ELR (cell line): ENCODE measurements at regions not wholly inside any gene's neighbourhood (a gene's known extent, or its start where the extent isn't known, plus 50 kb on each side); places are given as distances from the start of the nearest gene placed in this dataset.
"Not testable (repeated sequence)": the region's sequence is repeated elsewhere in the genome, so short reads cannot be mapped to it uniquely, and the experiment has no call there.

Experiments used
- DNase-seq: peaks from one replicate; pipeline ENCODE4 v3.0.0-alpha.2; 2015; ENCODE audit warnings: low read depth

DNA sequence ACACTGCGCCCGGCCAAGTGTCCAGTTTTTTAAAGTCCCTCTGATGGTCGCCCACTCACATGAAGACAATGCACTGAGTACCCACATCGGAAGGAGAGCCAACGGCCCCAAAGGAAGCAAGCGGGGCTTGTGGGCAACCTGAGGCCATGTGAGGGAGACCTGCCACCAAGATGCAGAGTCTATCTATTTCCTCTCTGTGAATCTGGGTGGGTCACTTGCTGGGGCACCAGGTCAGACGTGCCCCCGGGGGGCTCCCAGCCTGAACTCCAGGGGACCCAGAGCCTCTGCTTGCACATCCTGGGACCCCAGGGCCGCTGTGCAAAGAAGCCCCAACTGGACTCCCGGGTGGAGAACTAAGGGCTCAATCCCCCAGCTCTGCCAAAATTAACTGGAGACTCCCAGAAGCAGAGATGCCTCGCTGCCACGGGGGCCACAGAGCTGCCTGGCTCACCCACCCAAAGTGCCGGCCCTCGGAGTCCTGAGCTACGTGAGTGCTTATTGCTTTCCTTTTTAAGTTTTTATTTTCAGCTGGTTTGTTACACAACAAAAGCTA lies 106.4 kb downstream of the BRD1 start:
- no peak for DNase-seq

DNA sequence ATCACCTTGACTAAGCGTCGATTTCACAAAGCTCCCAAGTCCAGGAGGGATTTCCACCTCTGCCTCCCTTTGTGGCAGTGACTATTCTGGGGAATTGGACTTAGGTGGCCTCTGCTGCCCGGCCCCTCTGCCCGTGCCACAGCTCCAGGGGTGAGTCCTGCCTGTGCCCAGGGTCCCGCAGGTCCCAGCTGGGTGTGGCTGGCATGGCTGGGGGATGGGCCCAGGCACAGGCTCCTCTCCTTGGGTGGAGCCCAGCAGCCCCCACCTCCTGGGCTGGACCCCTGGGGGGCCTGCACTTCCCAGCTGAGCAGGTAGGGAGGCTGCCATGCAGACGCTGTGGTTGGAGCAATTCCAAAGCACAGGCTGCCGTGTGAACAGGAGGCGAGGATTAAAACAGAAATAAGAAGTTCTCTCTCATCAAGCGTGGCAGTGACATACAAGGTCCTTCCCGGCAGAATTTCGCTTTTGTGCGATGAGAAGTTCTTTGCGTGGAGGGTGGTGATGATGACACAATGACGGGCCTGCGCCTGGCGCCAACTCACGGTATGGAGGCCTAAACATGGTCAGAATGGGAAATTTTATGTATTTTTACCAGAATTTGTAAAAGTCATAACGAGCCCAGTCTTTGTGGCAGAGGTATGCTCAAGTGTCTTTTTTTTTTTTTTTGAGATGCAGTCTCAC lies 107.3 kb downstream of the BRD1 start:
- no peak for DNase-seq

DNA sequence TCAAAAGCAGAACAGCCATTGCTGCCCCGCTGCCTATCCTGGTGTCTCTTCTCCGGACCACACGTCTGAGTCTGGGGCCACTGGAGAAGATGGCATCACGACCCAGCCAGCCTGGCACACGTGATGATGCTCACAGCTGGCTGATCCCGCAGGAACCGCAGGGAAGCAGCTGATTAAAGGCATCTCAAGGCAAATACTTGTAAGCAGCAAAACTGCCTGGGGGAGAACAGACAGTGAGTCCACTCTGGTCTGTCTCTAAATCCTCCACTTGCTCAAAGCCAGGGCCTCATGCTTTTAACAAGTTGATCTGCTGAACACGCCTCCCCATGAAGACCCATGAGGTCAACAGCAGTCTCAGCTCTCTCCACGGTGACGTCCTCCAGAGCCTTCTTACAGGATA lies 108.6 kb downstream of the BRD1 start:
- no peak for DNase-seq

DNA sequence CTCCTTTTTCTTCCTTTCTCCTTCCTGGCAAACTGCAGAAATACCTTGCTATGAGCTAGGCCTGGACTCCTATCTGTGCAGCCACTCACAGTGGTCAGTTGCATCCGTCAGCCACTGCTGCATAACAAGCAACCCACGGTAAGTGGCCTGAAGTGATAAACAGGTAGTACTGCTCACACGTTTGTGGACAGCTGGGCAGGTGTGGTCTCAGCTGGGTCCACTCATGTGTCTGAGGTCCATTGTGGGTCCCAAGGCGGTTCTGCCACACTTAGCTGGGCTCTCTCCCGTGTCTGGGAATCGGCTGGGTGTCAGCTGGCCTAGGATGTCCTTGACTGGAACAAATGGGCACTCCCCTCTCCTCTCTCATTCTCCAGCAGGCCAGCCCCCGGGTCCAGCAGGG lies 109.3 kb downstream of the BRD1 start:
- DNase-seq, result no peak

DNA sequence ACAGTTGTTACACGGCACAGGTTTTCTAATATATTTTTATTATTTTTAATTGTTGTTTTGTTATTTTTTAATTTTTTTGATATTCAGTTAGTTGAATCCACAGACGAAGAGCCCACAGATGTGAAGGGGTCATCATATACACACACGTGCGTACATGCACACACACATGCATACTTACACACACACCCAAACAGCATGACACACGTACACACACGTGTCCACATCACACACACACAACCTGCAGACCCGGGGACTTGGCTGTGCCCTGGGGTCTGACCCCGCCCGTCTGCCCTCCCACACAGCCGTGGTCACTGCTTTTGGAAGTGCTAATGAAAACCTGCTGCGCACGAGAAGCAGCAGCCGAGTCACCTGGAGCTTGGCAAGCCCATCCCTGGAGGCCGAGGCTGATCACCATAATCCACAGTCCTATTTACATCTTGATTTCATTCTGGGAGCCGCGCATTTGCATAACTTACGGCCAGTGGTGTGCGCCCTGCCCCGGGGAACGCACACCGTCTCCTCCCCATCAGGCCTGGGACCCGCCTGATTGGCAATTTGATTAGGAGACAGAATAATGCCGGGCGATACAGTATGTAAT lies 110.3 kb downstream of the BRD1 start:
- DNase-seq, result no peak

DNA sequence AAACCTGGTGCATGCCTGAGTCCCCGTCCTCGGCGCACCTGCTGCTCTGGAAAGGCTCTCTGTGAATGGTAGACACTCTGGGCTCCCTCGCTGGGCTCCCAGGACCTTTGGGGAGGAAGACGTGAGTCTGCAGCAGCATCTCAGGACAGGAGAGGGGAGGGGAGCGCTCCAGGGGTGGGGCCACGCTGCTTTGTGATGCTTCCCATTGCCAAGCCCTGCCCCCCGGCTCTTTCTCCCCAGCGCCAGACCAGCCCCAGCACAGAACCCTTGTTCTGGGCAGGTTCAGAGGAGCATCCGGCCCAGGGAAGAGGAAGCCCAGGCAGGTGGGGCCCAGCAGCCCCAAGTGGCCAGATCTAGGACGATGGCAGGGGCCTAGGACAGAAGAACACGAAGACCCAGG lies 111.2 kb downstream of the BRD1 start:
- no peak for DNase-seq

DNA sequence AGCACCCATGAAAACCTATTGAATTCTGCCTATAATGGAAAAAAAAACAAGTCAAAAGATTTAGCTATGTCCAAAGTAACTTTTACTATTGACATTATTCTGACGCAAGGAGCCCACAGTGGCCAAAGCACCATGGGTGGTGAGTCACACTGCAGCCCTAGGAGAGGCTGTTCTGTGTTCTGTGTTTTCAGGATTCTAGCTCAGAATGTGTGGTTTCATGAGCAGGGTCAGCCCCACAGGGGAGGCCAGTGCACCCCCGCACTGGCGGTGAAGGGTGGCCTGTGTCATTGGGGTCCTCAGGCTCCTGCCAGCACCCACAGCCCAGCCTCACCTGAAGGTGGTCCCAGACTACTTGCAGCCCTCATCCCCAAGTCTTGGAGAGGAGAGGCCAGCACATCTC lies 112.2 kb downstream of the BRD1 start:
- DNase-seq, result no peak

DNA sequence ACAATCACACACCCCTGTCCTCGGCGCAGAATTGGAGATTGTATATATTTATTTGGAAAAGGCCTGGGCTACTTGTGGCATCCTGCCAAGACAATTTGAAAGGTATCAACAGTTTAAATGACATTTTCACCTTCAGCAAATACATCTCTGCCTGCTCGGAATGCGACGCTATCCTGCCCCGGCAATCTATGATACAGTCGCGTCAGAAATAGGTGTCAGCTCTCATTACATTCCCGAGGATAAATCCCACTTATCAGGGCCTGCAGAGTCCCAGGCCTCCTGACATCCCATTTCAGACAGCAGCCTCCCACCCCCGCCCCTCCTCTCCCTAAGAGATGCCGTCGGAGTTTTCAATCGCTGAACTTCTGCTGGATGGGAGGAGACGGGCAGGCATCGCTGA lies 114.7 kb downstream of the BRD1 start:
- no peak for DNase-seq

DNA sequence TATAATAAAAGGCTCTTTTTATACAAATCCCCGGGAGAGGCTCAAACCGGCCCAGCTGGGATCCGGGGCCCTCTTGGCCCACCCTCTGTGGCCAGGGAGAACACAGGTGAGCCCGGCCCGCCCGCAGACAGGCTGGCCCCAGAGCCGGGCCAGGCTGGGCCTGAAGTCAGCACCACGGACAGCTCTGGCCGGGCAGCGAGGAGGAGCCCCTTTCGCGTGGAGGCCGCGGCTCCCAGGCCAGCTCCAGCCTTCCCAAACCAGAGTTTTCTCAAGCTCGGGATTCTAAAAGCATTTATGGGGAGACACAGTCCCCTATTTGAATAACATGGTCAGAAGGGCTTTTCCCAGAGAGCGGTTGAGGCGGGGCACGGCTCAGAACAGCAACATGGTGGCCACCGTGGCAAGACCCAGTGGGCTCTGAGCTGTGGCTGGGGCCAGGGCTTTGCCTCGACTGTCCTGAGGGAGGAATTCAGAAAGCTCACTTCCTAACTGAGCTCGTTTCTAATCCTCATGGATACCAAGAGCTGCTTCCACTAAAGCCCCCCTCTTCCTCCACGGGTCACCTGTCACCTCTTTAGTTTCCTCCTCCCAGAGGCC lies 115.4 kb downstream of the BRD1 start:
- DNase-seq, result no peak

DNA sequence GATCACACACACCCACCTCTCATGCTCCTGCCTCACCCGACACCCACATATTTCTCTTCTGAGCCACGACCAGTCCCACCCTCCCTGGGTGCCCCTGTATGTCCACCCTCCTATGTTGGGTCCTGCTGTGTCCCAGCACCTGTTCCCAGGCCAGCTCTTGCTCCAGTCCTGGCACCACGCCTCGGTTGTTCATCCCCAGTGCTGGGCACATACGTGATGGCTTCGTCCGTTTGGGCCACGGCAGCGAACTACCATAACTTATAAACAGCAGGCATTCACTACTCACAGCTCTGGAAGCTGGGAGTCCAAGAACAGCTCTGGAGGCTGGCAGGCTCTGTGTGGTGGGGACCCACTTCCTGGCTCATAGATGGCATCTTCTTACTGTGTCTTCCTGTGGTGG lies 116.9 kb downstream of the BRD1 start:
- DNase-seq, result no peak

DNA sequence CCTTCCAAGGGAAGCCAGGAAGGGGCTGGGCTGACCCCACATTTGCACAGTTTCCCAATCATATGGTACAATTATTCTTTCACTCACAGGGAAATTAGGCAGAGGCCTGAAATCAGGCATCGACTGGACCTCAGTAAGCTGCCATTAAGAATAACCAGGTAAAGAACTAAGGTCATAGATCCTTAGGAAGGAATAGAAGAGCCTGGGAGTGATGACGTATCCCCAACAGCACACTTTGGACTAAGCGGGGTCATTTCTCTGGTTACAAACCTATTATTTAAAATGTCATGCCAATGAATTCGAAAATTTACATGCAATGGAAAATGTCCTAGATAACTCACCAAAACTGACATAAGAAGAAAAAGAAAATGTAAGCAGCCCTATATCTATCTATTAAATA lies 118.2 kb downstream of the BRD1 start:
- no peak for DNase-seq

DNA sequence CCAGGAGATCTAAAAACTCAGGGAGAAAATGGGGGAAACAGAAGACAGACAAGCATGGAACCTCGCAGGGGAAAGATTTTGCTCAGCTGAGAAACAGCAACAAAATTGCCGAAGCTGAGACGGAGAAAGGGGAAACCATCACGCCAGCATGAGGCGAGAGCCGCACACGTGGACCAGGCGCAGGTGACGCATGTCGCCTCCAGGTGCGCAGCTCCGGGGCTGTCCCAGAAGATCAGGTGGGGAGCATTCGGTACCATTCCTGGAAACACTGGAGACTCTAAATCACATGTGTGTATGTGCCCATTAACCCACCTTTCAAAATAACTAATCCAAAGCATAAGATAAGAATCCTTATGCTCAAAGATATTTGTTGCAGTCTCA lies 121.7 kb downstream of the BRD1 start:
- no peak for DNase-seq

DNA sequence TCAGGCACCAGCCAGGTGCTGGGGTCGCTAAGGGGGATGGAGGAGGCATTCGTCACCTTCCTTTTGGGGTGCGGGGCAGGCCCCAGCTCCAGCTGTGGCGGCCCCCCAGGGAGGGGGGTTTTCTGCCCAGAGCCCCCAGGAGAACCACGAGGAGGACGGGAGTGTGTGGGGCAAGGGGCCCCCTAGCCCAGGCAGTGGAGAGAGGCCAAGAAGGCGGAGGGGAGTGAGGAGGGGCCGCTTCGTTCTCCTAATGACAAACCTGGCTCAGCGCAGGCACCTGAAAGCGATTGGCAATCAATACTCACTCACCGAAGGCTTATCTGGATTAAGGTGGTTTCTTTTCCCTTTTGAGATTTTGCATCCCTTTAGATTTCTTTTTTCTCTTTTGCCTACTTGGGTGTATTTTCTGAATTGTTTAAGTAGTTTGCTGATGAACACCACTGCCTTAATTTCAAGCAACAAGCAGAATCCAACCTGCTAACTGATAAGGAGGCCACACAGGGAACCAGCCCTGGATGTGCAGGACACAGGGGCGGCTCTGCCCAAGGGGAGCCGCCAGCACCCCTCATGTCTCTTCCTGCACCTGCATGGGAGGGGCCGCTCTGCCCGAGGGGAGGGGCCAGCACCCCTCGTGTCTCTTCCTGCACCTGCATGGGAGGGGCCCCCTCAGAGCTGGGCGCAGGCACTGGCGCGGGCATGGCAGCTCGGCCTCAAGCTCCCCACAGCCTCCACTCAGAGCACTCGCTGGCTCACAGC lies 122.3 kb downstream of the BRD1 start:
- no peak for DNase-seq

DNA sequence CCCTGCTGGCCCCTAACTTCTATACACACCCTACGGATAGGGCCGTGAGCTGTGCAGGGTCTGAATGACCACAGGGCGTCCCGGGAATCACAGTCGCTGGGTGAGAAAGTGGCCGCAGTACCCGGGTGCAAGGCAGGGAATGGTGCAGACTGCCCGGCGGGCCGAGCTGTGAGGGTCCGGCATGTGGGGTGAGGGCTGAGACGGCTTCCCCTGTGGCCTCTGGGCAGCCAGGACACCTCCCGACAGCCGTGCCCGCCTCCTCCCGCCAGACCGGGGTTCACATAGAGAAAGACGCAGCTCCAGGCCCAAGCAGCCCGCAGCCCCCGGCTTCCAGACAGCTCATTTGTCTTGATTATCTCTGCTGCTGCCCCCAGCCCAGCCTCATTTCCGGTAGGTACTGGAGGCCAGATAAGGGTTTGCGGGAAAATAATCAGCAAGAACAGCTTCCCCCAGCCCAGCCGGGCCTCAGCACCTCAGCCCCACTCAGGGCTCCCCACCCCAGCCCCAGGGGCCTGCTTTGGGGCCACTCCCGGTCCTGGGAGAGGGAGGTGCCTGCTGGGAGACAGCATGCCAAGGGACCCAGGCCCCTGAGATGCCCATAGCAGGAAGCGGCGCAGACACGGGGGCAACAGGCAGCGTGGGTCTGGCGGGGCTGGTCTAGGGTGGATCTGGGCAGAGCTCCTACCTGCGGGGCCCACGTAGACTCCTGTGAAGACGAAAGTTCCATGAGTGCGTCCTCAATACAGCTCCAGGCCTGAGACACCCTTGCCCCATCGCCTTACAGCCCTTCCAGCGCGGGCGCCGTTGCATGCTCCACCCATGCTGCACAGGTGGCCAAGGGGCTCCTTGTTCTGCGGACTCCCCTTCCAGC lies 123.1 kb downstream of the BRD1 start:
- no peak for DNase-seq

DNA sequence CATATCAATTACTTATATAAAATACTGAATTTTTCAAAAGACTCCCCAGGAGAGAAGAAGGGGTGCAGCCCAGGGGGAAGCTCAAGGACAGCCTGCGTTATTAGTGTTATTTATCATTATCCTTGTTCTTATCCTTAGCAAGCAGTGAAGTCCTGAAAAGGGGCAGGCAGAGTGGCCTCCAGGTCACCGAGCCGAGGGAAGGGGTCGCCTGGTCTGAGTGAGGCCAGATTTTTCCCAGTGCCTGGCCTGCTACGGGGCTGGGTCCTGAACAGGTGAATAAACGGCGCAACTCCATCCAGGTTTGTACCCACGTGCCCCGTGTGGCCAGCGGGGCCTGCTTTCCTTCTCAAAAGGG lies 123.7 kb downstream of the BRD1 start:
- no peak for DNase-seq

DNA sequence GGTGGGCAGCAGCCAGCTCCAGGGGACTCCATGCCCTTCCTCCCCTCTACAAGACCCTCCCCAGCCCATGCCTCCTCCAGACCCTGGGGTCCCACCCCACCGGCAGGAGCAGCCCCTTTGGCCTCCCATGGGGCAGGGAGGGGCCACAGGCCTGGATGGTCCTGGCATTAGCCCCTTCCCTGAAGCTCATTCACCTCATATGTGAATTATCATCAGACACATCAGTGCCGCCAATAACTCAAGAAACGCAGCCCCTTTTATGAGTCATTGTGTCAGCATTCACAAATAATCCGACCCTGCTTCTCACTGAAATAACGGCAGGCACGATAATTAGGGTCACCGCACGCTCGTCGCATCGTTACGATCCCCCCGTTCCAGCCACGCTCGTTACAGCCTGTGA lies 124.2 kb downstream of the BRD1 start:
- DNase-seq, result no peak

DNA sequence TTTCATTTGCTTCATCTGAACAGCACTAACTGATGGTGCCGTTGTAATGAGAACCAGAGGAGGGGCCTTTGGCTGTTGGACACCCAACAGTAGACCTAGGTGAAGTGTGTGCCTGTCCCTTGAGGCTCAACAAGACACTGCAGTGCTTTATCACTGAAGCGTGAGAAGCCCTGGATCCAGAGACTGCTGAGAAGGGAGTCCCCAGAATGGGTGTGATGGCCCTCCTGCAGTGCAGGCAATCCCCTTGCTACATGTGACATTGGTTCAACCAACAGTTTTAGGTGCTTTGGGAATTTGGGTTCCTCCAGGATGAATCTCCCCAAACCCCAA lies 125.6 kb downstream of the BRD1 start:
- DNase-seq, result no peak

DNA sequence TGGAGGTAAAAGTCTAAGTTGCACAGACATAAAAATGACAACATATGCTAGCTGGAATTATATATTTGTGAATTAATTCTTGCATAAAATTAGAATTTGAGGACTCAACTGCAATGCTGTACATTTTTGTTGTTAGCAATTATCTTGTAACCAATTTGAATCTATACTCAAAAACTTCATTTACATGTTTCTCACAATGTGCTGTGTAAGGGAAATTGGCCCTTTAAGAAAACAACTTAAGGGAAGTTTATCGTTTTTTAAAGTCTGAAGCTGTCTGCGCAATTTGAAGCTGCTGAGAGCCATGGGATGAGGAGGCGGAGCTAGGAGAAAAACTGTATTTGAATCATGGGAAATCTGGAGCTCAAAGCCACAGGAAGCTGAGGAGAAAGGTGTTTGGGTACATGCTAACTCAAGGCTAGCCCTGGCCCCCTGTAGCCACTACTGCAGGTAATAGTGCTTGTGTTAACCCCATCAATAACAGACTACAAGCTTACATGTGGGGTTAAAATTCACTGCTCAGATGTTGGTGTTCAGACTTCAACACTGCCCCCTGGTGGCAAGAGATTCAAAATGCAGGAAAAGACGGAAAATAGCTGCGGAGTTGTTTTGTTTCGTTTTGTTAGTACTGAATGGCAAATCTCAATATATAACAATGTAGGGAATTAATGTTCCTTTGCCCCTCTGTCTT lies 126.1 kb downstream of the BRD1 start:
- no peak for DNase-seq

DNA sequence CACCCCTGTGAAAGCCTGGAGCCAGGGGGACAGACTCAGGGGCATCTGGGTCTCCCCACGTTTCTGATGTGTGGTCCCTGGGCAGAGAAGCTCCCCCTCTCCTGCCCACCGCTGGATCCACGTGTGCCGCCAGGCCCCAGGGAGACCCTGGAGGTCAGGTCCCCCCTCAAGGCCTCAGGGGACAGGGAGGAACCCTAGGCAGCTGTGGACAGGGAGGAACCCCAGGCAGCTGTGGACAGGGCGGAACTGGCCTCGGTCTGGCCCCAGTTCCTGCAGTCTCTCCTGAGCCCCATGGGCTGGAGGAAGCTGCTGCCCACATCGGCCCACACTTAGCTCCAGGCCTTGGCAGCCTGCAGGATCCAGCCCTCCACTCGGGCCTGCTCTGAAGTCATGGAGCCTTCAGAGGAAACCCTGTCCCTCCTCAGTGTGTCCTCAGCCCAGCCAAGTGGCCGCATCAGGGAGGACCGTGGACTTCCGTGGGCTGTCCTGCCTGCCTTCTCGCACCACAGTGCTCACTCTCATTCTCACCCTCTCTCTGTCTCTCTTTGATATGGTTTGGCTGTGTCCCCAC lies 127.7 kb downstream of the BRD1 start:
- no peak for DNase-seq

DNA sequence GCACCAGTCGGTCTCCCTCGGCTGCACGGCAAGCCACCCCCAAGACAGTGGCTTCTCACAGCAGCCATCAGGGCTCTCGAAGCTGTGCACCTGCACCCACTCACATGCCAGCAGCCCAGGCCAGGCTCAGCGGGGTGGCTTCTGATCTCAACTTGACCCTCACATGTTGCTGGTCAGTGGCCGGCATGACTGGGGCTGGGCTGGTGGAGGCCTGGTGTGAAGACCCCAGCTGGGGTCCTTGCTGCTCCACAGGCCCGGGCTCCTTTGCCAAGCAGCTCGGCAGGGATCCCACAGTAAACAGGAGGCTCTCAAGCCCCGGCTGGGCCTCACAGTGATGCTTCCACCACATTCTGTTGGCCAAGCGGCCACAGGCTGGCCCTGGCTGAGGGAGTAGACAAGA lies 128.2 kb downstream of the BRD1 start:
- no peak for DNase-seq

DNA sequence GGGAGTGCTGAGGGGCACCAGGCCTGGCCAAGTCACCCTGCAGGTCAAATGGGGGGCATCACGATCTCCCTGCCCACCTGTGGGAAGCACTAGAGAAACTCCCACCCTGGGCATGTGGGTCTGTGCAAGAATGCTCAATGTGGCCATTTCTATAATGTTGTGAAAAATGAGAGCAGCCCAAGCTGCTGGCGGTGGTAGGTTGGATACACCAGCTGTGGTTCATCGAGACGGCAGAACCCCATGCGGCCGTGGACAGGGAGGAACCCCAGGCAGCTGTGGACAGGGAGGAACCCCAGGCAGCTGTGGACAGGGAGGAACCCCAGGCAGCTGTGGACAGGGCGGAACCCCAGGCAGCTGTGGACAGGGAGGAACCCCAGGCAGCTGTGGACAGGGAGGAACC lies 129.1 kb downstream of the BRD1 start:
- DNase-seq, result not testable (repeated sequence)
